Stomach smooth muscle (tissue), 2 donors: ENCODE measurements at regions not wholly inside any gene's neighbourhood (a gene's known extent, or its start where the extent isn't known, plus 50 kb on each side); places are given as distances from the start of the nearest gene placed in this dataset.
"Not testable (repeated sequence)": the region's sequence is repeated elsewhere in the genome, so short reads cannot be mapped to it uniquely, and the experiment has no call there.

ENCODE experiments used
- H3K27ac ChIP-seq: one replicate; pipeline ENCODE4 v1.7.0; 2013; ENCODE audit warnings: mild to moderate bottlenecking, low read length, inconsistent platforms
- H3K27me3 ChIP-seq, 2 donors: one replicate each; pipeline ENCODE4 v1.7.0; 2013; ENCODE audit warnings: low read length in 2 of 2; ENCODE audit not compliant: insufficient read depth in 2 of 2, control insufficient read depth in 1 of 2
- H3K36me3 ChIP-seq, 2 donors: one replicate each; pipeline ENCODE4 v1.7.0; 2013; ENCODE audit warnings: low read length in 2 of 2; ENCODE audit not compliant: control insufficient read depth in 2 of 2, insufficient read depth in 2 of 2
- H3K4me1 ChIP-seq: one replicate; pipeline ENCODE4 v1.7.0; 2013; ENCODE audit warnings: low read length; ENCODE audit not compliant: control insufficient read depth, insufficient read depth
- H3K4me3 ChIP-seq, 2 donors: one replicate each; pipeline ENCODE4 v1.7.0; 2013; ENCODE audit warnings: low read length in 2 of 2
- H3K9ac ChIP-seq, 2 donors: one replicate each; pipeline ENCODE4 v1.7.0; 2013; ENCODE audit warnings: low read length in 2 of 2, mild to moderate bottlenecking in 1 of 2
- H3K9me3 ChIP-seq, 2 donors: one replicate each; pipeline ENCODE4 v1.7.0; 2013; ENCODE audit warnings: low read length in 2 of 2; ENCODE audit not compliant: control insufficient read depth in 2 of 2
- donor health status: healthy.
- donor health status: Pancreatic carcinoma.

- H3K4me1 ChIP-seq = no peaks in the 10 kb centered on the region
- peaks cover 3 to 5% of the 10 kb centered on the region in 2 donors for H3K27me3 ChIP-seq
- no peaks in the 10 kb centered on the region for H3K36me3 ChIP-seq
- peaks cover 3 to 4% of the 10 kb centered on the region in 2 donors for H3K9me3 ChIP-seq
- H3K27ac ChIP-seq = no peak overlapping the region
- H3K9ac ChIP-seq = no peak overlapping the region
- no peak overlapping the region for H3K4me3 ChIP-seq
These were observed 99.2 kb downstream of the TPRA1 start for GRCh38 chr3:127491323-127491722.

- H3K4me1 ChIP-seq = not testable (repeated sequence)
These were observed 99.6 kb downstream of the TPRA1 start for GRCh38 chr3:127491024-127491305.

GRCh38 chr3:127490271-127491023 lies 100.1 kb downstream of the TPRA1 start:
- Histone ChIP-seq H3K27me3 (peaks cover 3 to 7% of the 10 kb centered on the region in 2 donors), H3K36me3 (no peaks in the 10 kb centered on the region), H3K4me3 (no peak overlapping the region), H3K27ac (no peak overlapping the region), H3K9ac (no peak overlapping the region), H3K4me1 (no peaks in the 10 kb centered on the region), H3K9me3 (peaks cover 3 to 4% of the 10 kb centered on the region in 2 donors)

More at GRCh38 chr3:127491024-127491305, 99.6 kb downstream of the TPRA1 start:
- not testable (repeated sequence) for H3K27me3 ChIP-seq, H3K36me3 ChIP-seq, H3K4me3 ChIP-seq, H3K27ac ChIP-seq, H3K9me3 ChIP-seq, H3K9ac ChIP-seq

- H3K9me3 ChIP-seq = peaks cover 3 to 4% of the 10 kb centered on the region in 2 donors
These were observed 101.2 kb downstream of the TPRA1 start for GRCh38 chr3:127489357-127489756.

GRCh38 chr3:127488740-127489139 lies 101.8 kb downstream of the TPRA1 start:
- no peak overlapping the region for H3K9ac ChIP-seq
- peaks cover 3 to 4% of the 10 kb centered on the region in 2 donors for H3K9me3 ChIP-seq
- peaks cover 7 to 8% of the 10 kb centered on the region in 2 donors for H3K27me3 ChIP-seq
- no peaks in the 10 kb centered on the region for H3K36me3 ChIP-seq
- H3K27ac ChIP-seq = no peak overlapping the region
- no peaks in the 10 kb centered on the region for H3K4me1 ChIP-seq
- no peak overlapping the region for H3K4me3 ChIP-seq

More at GRCh38 chr3:127489357-127489756, 101.2 kb downstream of the TPRA1 start:
- Histone ChIP-seq H3K9ac (no peak overlapping the region), H3K4me1 (no peaks in the 10 kb centered on the region), H3K27ac (no peak overlapping the region), H3K27me3 (peaks cover 7 to 8% of the 10 kb centered on the region in 2 donors), H3K36me3 (no peaks in the 10 kb centered on the region), H3K4me3 (no peak overlapping the region)

GRCh38 chr3:127488141-127488672 lies 102.3 kb downstream of the TPRA1 start:
- H3K9ac ChIP-seq = no peak overlapping the region
- peaks cover 3% of the 10 kb centered on the region in 2 donors for H3K9me3 ChIP-seq
- H3K36me3 ChIP-seq = no peaks in the 10 kb centered on the region
- H3K27ac ChIP-seq = no peak overlapping the region
- H3K4me3 ChIP-seq = no peak overlapping the region
- no peaks in the 10 kb centered on the region for H3K4me1 ChIP-seq
- peaks cover 7 to 8% of the 10 kb centered on the region in 2 donors for H3K27me3 ChIP-seq

GRCh38 chr3:127487196-127487595 lies 103.3 kb downstream of the TPRA1 start:
- Histone ChIP-seq H3K27ac (no peak overlapping the region), H3K9me3 (no peaks in the 10 kb centered on the region), H3K4me1 (no peaks in the 10 kb centered on the region), H3K9ac (no peak overlapping the region), H3K36me3 (no peaks in the 10 kb centered on the region), H3K4me3 (no peak overlapping the region), H3K27me3 (peaks cover 7 to 8% of the 10 kb centered on the region in 2 donors)

GRCh38 chr3:127486321-127486944 lies 104.1 kb downstream of the TPRA1 start:
- Histone ChIP-seq H3K9me3 (no peaks in the 10 kb centered on the region), H3K9ac (no peak overlapping the region), H3K27ac (no peak overlapping the region), H3K4me3 (no peak overlapping the region), H3K27me3 (peaks cover 7 to 8% of the 10 kb centered on the region in 2 donors), H3K4me1 (no peaks in the 10 kb centered on the region), H3K36me3 (no peaks in the 10 kb centered on the region)

GRCh38 chr3:127485396-127486170 lies 105.0 kb downstream of the TPRA1 start:
- H3K4me1 ChIP-seq = no peaks in the 10 kb centered on the region
- peaks cover 7 to 8% of the 10 kb centered on the region in 2 donors for H3K27me3 ChIP-seq
- no peaks in the 10 kb centered on the region for H3K9me3 ChIP-seq
- H3K9ac ChIP-seq = no peak overlapping the region
- no peak overlapping the region for H3K4me3 ChIP-seq
- H3K27ac ChIP-seq = no peak overlapping the region
- H3K36me3 ChIP-seq = no peaks in the 10 kb centered on the region

- Histone ChIP-seq H3K9ac (no peak overlapping the region), H3K4me3 (no peak overlapping the region), H3K9me3 (no peaks in the 10 kb centered on the region), H3K36me3 (no peaks in the 10 kb centered on the region), H3K4me1 (no peaks in the 10 kb centered on the region), H3K27ac (no peak overlapping the region), H3K27me3 (peaks cover 7 to 8% of the 10 kb centered on the region in 2 donors)
These were observed 105.7 kb downstream of the TPRA1 start for GRCh38 chr3:127484601-127485388.
